Sigmoid colon (tissue), 6 donors: ENCODE measurements at regions not wholly inside any gene's neighbourhood (a gene's known extent, or its start where the extent isn't known, plus 50 kb on each side); places are given as distances from the start of the nearest gene placed in this dataset.
A peak's percentile ranks its signal among the peaks of the same experiment; 100 is the strongest.

Experiments used
- DNase-seq: peaks from one replicate; pipeline ENCODE4 v3.0.0-alpha.2; 2019
- H3K27ac ChIP-seq, 4 donors: fragments of 200-600 bp; sonication (generic); one replicate each; pipeline ENCODE4 v1.5.1; 2016 to 2019; ENCODE audit warnings: mild to moderate bottlenecking in 1 of 4
- H3K27me3 ChIP-seq, 3 donors: fragments of 200-600 bp; sonication (generic); one replicate each; pipeline ENCODE4 v1.5.1; 2019; ENCODE audit warnings: mild to moderate bottlenecking in 1 of 3
- H3K36me3 ChIP-seq, 4 donors: fragments of 200-600 bp; sonication (generic); one replicate each; pipeline ENCODE4 v1.5.1; 2016 to 2019
- H3K4me1 ChIP-seq, 4 donors: fragments of 200-600 bp; sonication (generic); one replicate each; pipeline ENCODE4 v1.5.1; 2017 to 2019
- H3K4me3 ChIP-seq, 4 donors: fragments of 200-600 bp; sonication (generic); one replicate each; pipeline ENCODE4 v1.5.1; 2017 to 2019; ENCODE audit warnings: mild to moderate bottlenecking in 2 of 4, moderate library complexity in 1 of 4
- H3K9me3 ChIP-seq, 4 donors: fragments of 200-600 bp in 3 of 4; sonication (generic) in 3 of 4; one replicate each; pipeline versions ENCODE4 v1.5.1 to v1.6.1; 2013 to 2019
- CTCF ChIP-seq, 4 experiments: fragments of 450-650 bp in 3 of 4; fragments of 200-600 bp in 1 of 4; IDR thresholded peaks; one replicate each; pipeline ENCODE4 v1.5.1; 2016 to 2019; ENCODE audit warnings: antibody characterized with exemption in 4 of 4, mild to moderate bottlenecking in 3 of 4, moderate library complexity in 2 of 4
- EP300 ChIP-seq, 4 donors: sonication (generic); formaldehyde crosslinking; IDR thresholded peaks; one replicate each; pipeline ENCODE4 v1.6.1; 2017; ENCODE audit warnings: antibody characterized with exemption in 4 of 4
- POLR2A ChIP-seq, 2 donors: fragments of 450-650 bp; IDR thresholded peaks; one replicate each; pipeline ENCODE4 v1.6.1; 2016; ENCODE audit warnings: antibody characterized with exemption in 2 of 2, mild to moderate bottlenecking in 2 of 2, moderate library complexity in 2 of 2
- POLR2AphosphoS5 ChIP-seq, 4 donors: sonication (generic); formaldehyde crosslinking; IDR thresholded peaks; one replicate each; pipeline ENCODE4 v1.6.1; 2017; ENCODE audit warnings: antibody characterized with exemption in 4 of 4
- WGBS, 2 donors: extraction: QIAGEN DNeasy Blood & Tissue Kit; methylation state at CpG; one replicate each; pipeline ENCODE4 v1.1.7; 2013; 5-methylcytosine and 5-hydroxymethylcytosine counted together
- intact Hi-C: fragments of 100-400 bp; cut with DNase I; formaldehyde crosslinking; loops from one replicate; pipeline ENCODE4 v1.15.1; 2023
- donor health status: healthy with polysubstance abuse.
- donor health status: healthy.

GRCh38 chr6:117169781-117170281, 95.5 kb upstream of the VGLL2 start:
- TF ChIP-seq POLR2AphosphoS5 (IDR thresholded peaks at IDR 0.05), result no peak
- TF ChIP-seq POLR2A (IDR thresholded peaks at IDR 0.05), result no peak
- no peak for TF ChIP-seq EP300 (IDR thresholded peaks at IDR 0.05)
- TF ChIP-seq CTCF (IDR thresholded peaks at IDR 0.05), result no peak
- DNase-seq, result no peak
- Histone ChIP-seq H3K27me3 (no peaks in the 10 kb centered on the region), H3K27ac (no peak overlapping the region), H3K4me1 (peaks cover 0 to 25% (median 4%) of the 10 kb centered on the region in 4 donors), H3K4me3 (no peak overlapping the region), H3K9me3 (peaks cover 0 to 4% (median 0%) of the 10 kb centered on the region in 4 donors), H3K36me3 (no peaks in the 10 kb centered on the region)
- intact Hi-C loops, result no loop called here
- 67 to 71% methylated on average over 1 of the region's 1 CpG for WGBS, 2 donors

- Histone ChIP-seq H3K27ac (no peak overlapping the region), H3K9me3 (peaks cover 0 to 4% (median 0%) of the 10 kb centered on the region in 4 donors), H3K36me3 (no peaks in the 10 kb centered on the region), H3K4me1 (no peaks in the 10 kb centered on the region), H3K4me3 (no peak overlapping the region), H3K27me3 (no peaks in the 10 kb centered on the region)
- intact Hi-C loops, result no loop called here
- TF ChIP-seq POLR2A (IDR thresholded peaks at IDR 0.05), result no peak
- no peak for TF ChIP-seq EP300 (IDR thresholded peaks at IDR 0.05)
- TF ChIP-seq CTCF (IDR thresholded peaks at IDR 0.05), result no peak
- no peak for TF ChIP-seq POLR2AphosphoS5 (IDR thresholded peaks at IDR 0.05)
- DNase-seq, result no peak
Measured at GRCh38 chr6:117174835-117175360, 90.5 kb upstream of the VGLL2 start.

GRCh38 chr6:117188627-117189201, 76.6 kb upstream of the VGLL2 start:
- TF ChIP-seq CTCF (IDR thresholded peaks at IDR 0.05) (peak in 1 of 4 experiments; percentile 22), EP300 (IDR thresholded peaks at IDR 0.05) (no peak)
- Histone ChIP-seq H3K36me3 (no peaks in the 10 kb centered on the region), H3K27me3 (no peaks in the 10 kb centered on the region), H3K4me3 (no peak overlapping the region), H3K4me1 (no peaks in the 10 kb centered on the region), H3K27ac (no peak overlapping the region), H3K9me3 (peaks cover 0 to 2% (median 0%) of the 10 kb centered on the region in 4 donors)
- 4 to 11% methylated on average over 2 of the region's 2 CpGs for WGBS, 2 donors
- intact Hi-C loops, result no loop called here
- no peak for DNase-seq

- intact Hi-C loops, result no loop called here
- Histone ChIP-seq H3K27ac (no peak overlapping the region), H3K9me3 (peaks cover 0 to 2% (median 0%) of the 10 kb centered on the region in 4 donors), H3K4me1 (no peaks in the 10 kb centered on the region), H3K36me3 (no peaks in the 10 kb centered on the region), H3K27me3 (no peaks in the 10 kb centered on the region), H3K4me3 (no peak overlapping the region)
- TF ChIP-seq POLR2AphosphoS5 (IDR thresholded peaks at IDR 0.05) (no peak), CTCF (IDR thresholded peaks at IDR 0.05) (no peak), POLR2A (IDR thresholded peaks at IDR 0.05) (no peak)
- no peak for DNase-seq
- 80 to 86% methylated on average over 5 of the region's 5 CpGs for WGBS, 2 donors
Measured at GRCh38 chr6:117191009-117191408, 74.3 kb upstream of the VGLL2 start.

GRCh38 chr6:117191448-117191847, 73.9 kb upstream of the VGLL2 start:
- no peaks in the 10 kb centered on the region for H3K4me1 ChIP-seq
- intact Hi-C loops, result no loop called here
- peaks cover 0 to 2% (median 0%) of the 10 kb centered on the region in 4 donors for H3K9me3 ChIP-seq
- TF ChIP-seq EP300 (IDR thresholded peaks at IDR 0.05), result no peak
- no peak for TF ChIP-seq POLR2AphosphoS5 (IDR thresholded peaks at IDR 0.05)
- TF ChIP-seq POLR2A (IDR thresholded peaks at IDR 0.05), result no peak
- TF ChIP-seq CTCF (IDR thresholded peaks at IDR 0.05), result no peak
- no peaks in the 10 kb centered on the region for H3K27me3 ChIP-seq
- DNase-seq, result no peak
- WGBS, 2 donors, result 94 to 97% methylated on average over 1 of the region's 1 CpG
- no peak overlapping the region for H3K4me3 ChIP-seq
- H3K36me3 ChIP-seq, result no peaks in the 10 kb centered on the region
- no peak overlapping the region for H3K27ac ChIP-seq
